Smooth muscle cell (in vitro differentiated cells): ENCODE measurements at regions not wholly inside any gene's neighbourhood (a gene's known extent, or its start where the extent isn't known, plus 50 kb on each side); places are given as distances from the start of the nearest gene placed in this dataset.

ENCODE experiments used
- DNase-seq: peaks from one replicate; lab custom pipeline; 2025; ENCODE audit not compliant: unreplicated experiment; lab: John Stamatoyannopoulos, UW
- H2AFZ ChIP-seq: fragments of 200-600 bp; sonication (generic); 2 replicates; pipeline ENCODE4 v1.6.0; 2016; ENCODE audit warnings: antibody characterized with exemption, low read depth, mild to moderate bottlenecking
- H3F3A ChIP-seq: fragments of 200-600 bp; sonication (generic); 2 replicates; pipeline ENCODE4 v1.6.0; 2017; ENCODE audit warnings: antibody characterized with exemption, low read depth
- H3K27ac ChIP-seq: fragments of 200-600 bp; sonication (generic); 2 replicates; pipeline ENCODE4 v1.5.1; 2016; ENCODE audit warnings: low read depth, mild to moderate bottlenecking
- H3K27me3 ChIP-seq: fragments of 200-600 bp; sonication (generic); 2 replicates; pipeline ENCODE4 v1.6.1; 2016; ENCODE audit warnings: low read depth, mild to moderate bottlenecking
- H3K36me3 ChIP-seq: fragments of 200-600 bp; sonication (generic); 2 replicates; pipeline ENCODE4 v1.5.1; 2016; ENCODE audit warnings: low read depth
- H3K4me1 ChIP-seq: fragments of 200-600 bp; sonication (generic); 2 replicates; pipeline ENCODE4 v1.5.1; 2016; ENCODE audit warnings: low read depth
- H3K4me2 ChIP-seq: fragments of 200-600 bp; sonication (generic); 2 replicates; pipeline ENCODE4 v1.6.0; 2016; ENCODE audit warnings: mild to moderate bottlenecking
- H3K4me3 ChIP-seq: fragments of 200-600 bp; sonication (generic); 2 replicates; pipeline ENCODE4 v1.5.1; 2016; ENCODE audit warnings: mild to moderate bottlenecking
- H3K79me2 ChIP-seq: fragments of 200-600 bp; sonication (generic); 2 replicates; pipeline ENCODE4 v1.6.0; 2016; ENCODE audit warnings: low read depth, mild to moderate bottlenecking
- H3K9ac ChIP-seq: fragments of 200-600 bp; sonication (generic); 2 replicates; pipeline ENCODE4 v1.6.0; 2016; ENCODE audit warnings: low read depth
- H3K9me3 ChIP-seq: fragments of 200-600 bp; sonication (generic); replicated peaks from 2 replicates; pipeline ENCODE4 v1.5.1; 2016; ENCODE audit warnings: low read depth
- H4K20me1 ChIP-seq: fragments of 200-600 bp; sonication (generic); 2 replicates; pipeline ENCODE4 v1.6.0; 2016; ENCODE audit warnings: low read depth
- CTCF ChIP-seq: fragments of 200-600 bp; sonication (generic); IDR thresholded peaks from 2 replicates; pipeline ENCODE4 v1.5.1; 2017; ENCODE audit warnings: borderline replicate concordance, mild to moderate bottlenecking, antibody characterized with exemption; ENCODE audit not compliant: insufficient read depth, poor library complexity, severe bottlenecking
- WGBS: methylation state at CpG from one replicate; pipeline ENCODE4 v1.1.7; 2016; ENCODE audit warnings: low lambda C conversion rate; 5-methylcytosine and 5-hydroxymethylcytosine counted together

- no peak overlapping the region for H3K4me2 ChIP-seq
- H3K4me1 ChIP-seq, result no peaks in the 10 kb centered on the region
- H3F3A ChIP-seq, result no peaks in the 10 kb centered on the region
- no peaks in the 10 kb centered on the region for H4K20me1 ChIP-seq
- no peaks in the 10 kb centered on the region for H3K36me3 ChIP-seq
- no peaks in the 10 kb centered on the region for H3K9me3 ChIP-seq
- H2AFZ ChIP-seq, result no peak overlapping the region
- no peak for TF ChIP-seq CTCF
- no peak for DNase-seq
- H3K79me2 ChIP-seq, result no peaks in the 10 kb centered on the region
- no peaks in the 10 kb centered on the region for H3K27me3 ChIP-seq
- no peak overlapping the region for H3K4me3 ChIP-seq
- H3K27ac ChIP-seq, result no peak overlapping the region
- no peak overlapping the region for H3K9ac ChIP-seq
- WGBS, result 85% methylated on average over 3 of the region's 3 CpGs
Observed at GRCh38 chr3:41033956-41034519, 165.3 kb upstream of the CTNNB1 start.

GRCh38 chr3:41035456-41036022, 163.8 kb upstream of the CTNNB1 start:
- WGBS, result 65% methylated on average over 2 of the region's 2 CpGs
- Histone ChIP-seq H3F3A (no peaks in the 10 kb centered on the region), H3K4me3 (no peak overlapping the region), H3K36me3 (no peaks in the 10 kb centered on the region), H3K9ac (no peak overlapping the region), H4K20me1 (no peaks in the 10 kb centered on the region), H3K4me1 (no peaks in the 10 kb centered on the region), H3K4me2 (no peak overlapping the region), H3K9me3 (no peaks in the 10 kb centered on the region), H3K79me2 (no peaks in the 10 kb centered on the region), H3K27me3 (no peaks in the 10 kb centered on the region), H2AFZ (no peak overlapping the region), H3K27ac (no peak overlapping the region)
- TF ChIP-seq CTCF, result no peak
- no peak for DNase-seq

- Histone ChIP-seq H4K20me1 (no peaks in the 10 kb centered on the region), H3F3A (no peaks in the 10 kb centered on the region), H3K4me3 (no peak overlapping the region), H3K4me1 (no peaks in the 10 kb centered on the region), H3K27me3 (no peaks in the 10 kb centered on the region), H2AFZ (no peak overlapping the region), H3K4me2 (no peak overlapping the region), H3K27ac (no peak overlapping the region), H3K9me3 (no peaks in the 10 kb centered on the region), H3K9ac (no peak overlapping the region), H3K79me2 (no peaks in the 10 kb centered on the region), H3K36me3 (no peaks in the 10 kb centered on the region)
- 99% methylated on average over 4 of the region's 4 CpGs for WGBS
- no peak for DNase-seq
- no peak for TF ChIP-seq CTCF
Observed at GRCh38 chr3:41037651-41038334, 161.5 kb upstream of the CTNNB1 start.

- no peak overlapping the region for H3K27ac ChIP-seq
- H3K36me3 ChIP-seq, result no peaks in the 10 kb centered on the region
- no peaks in the 10 kb centered on the region for H3F3A ChIP-seq
- no peaks in the 10 kb centered on the region for H3K27me3 ChIP-seq
- WGBS, result 91% methylated on average over 2 of the region's 2 CpGs
- H3K9ac ChIP-seq, result no peak overlapping the region
- no peak overlapping the region for H2AFZ ChIP-seq
- no peak overlapping the region for H3K4me2 ChIP-seq
- no peaks in the 10 kb centered on the region for H3K4me1 ChIP-seq
- H3K9me3 ChIP-seq, result no peaks in the 10 kb centered on the region
- H3K4me3 ChIP-seq, result no peak overlapping the region
- H3K79me2 ChIP-seq, result no peaks in the 10 kb centered on the region
- DNase-seq, result no peak
- H4K20me1 ChIP-seq, result no peaks in the 10 kb centered on the region
- TF ChIP-seq CTCF, result no peak
Observed at GRCh38 chr3:41040256-41040655, 159.0 kb upstream of the CTNNB1 start.
